ENCODE measurements at regions not wholly inside any gene's neighbourhood (a gene's known extent, or its start where the extent isn't known, plus 50 kb on each side); places are given as distances from the start of the nearest gene placed in this dataset.

GRCh38 chr3:162538906-162539305 is 1042.3 kb downstream of the OTOL1 start:
- TF ChIP-seq CTCF (conservative IDR thresholded peaks at IDR 0.05; ENCODE audit: low read depth, low read length) (no peak), EZH2 (IDR thresholded peaks at IDR 0.05; ENCODE audit: low read length, unreplicated experiment) (no peak)
